GM23338 (cell line): ENCODE measurements at regions not wholly inside any gene's neighbourhood (a gene's known extent, or its start where the extent isn't known, plus 50 kb on each side); places are given as distances from the start of the nearest gene placed in this dataset.

Experiments used
- ATAC-seq: fragments of 200-7000 bp; cut with Tn5 transposase; 3 replicates; pipeline ENCODE4 v1.9.1; 2020
- DNase-seq: peaks from one replicate; pipeline ENCODE4 v3.0.0-alpha.2; 2015; ENCODE audit warnings: low spot score
- H2AFZ ChIP-seq: fragments of 200-600 bp; sonication (generic); 2 replicates; pipeline ENCODE4 v1.8.0; 2016; ENCODE audit warnings: antibody characterized with exemption, mild to moderate bottlenecking, moderate library complexity
- H3F3A ChIP-seq: fragments of 200-600 bp; sonication (generic); replicated peaks from 2 replicates; pipeline ENCODE4 v1.8.0; 2017; ENCODE audit warnings: antibody characterized with exemption, mixed run types, low read depth
- H3K27ac ChIP-seq: fragments of 200-600 bp; sonication (generic); 2 replicates; pipeline ENCODE4 v1.6.1; 2016; ENCODE audit warnings: low read depth
- H3K27me3 ChIP-seq: fragments of 200-600 bp; sonication (generic); 2 replicates; pipeline ENCODE4 v1.8.0; 2016; ENCODE audit warnings: mild to moderate bottlenecking, mixed run types, moderate library complexity; ENCODE audit not compliant: insufficient read depth
- H3K36me3 ChIP-seq: fragments of 200-600 bp; sonication (generic); 2 replicates; pipeline ENCODE4 v1.8.0; 2016; ENCODE audit warnings: mild to moderate bottlenecking; ENCODE audit not compliant: insufficient read depth
- H3K4me1 ChIP-seq: fragments of 200-600 bp; sonication (generic); 2 replicates; pipeline ENCODE4 v1.8.0; 2016; ENCODE audit warnings: mild to moderate bottlenecking, moderate library complexity; ENCODE audit not compliant: insufficient read depth
- H3K4me2 ChIP-seq: fragments of 200-600 bp; sonication (generic); 2 replicates; pipeline ENCODE4 v1.7.1; 2017; ENCODE audit warnings: mixed run types
- H3K4me3 ChIP-seq: fragments of 200-600 bp; sonication (generic); 2 replicates; pipeline ENCODE4 v1.6.1; 2016; ENCODE audit warnings: mixed run types
- H3K79me2 ChIP-seq: fragments of 200-600 bp; sonication (generic); replicated peaks from 2 replicates; pipeline ENCODE4 v1.8.0; 2017; ENCODE audit warnings: mild to moderate bottlenecking; ENCODE audit not compliant: insufficient read depth
- H3K9me2 ChIP-seq: fragments of 200-600 bp; sonication (generic); 2 replicates; pipeline ENCODE4 v1.8.0; 2017; ENCODE audit not compliant: insufficient read depth
- H4K20me1 ChIP-seq: fragments of 200-600 bp; sonication (generic); replicated peaks from 2 replicates; pipeline ENCODE4 v1.8.0; 2017; ENCODE audit warnings: mild to moderate bottlenecking; ENCODE audit not compliant: insufficient read depth
- H3K27ac Mint-ChIP-seq: 2 replicates; pipeline ENCODE4 v1.8.0; 2020; ENCODE audit warnings: inconsistent platforms, mild to moderate bottlenecking, moderate library complexity, mixed read lengths
- H3K27me3 Mint-ChIP-seq: 3 replicates; pipeline ENCODE4 v1.8.0; 2022; ENCODE audit warnings: low read depth, mild to moderate bottlenecking, moderate library complexity, mixed read lengths, inconsistent platforms; ENCODE audit not compliant: insufficient read depth, poor library complexity
- H3K36me3 Mint-ChIP-seq: 3 replicates; pipeline ENCODE4 v1.8.0; 2021; ENCODE audit warnings: low read depth, mild to moderate bottlenecking, inconsistent platforms, moderate library complexity, mixed read lengths
- H3K4me1 Mint-ChIP-seq: 3 replicates; pipeline ENCODE4 v1.8.0; 2020; ENCODE audit warnings: mild to moderate bottlenecking, inconsistent platforms, mixed read lengths
- H3K4me3 Mint-ChIP-seq: 3 replicates; pipeline ENCODE4 v1.8.0; 2021; ENCODE audit warnings: moderate library complexity, mild to moderate bottlenecking, inconsistent platforms, mixed read lengths
- H3K9me3 Mint-ChIP-seq: 3 replicates; pipeline ENCODE4 v1.8.0; 2020; ENCODE audit warnings: moderate library complexity, mild to moderate bottlenecking, inconsistent platforms, mixed read lengths
- CREB1 ChIP-seq: fragments of 250-450 bp; sonication (Bioruptor Pico); IDR thresholded peaks from 2 replicates; pipeline ENCODE4 v1.5.0; 2020; ENCODE audit warnings: low read depth, mild to moderate bottlenecking, moderate library complexity
- CTCF ChIP-seq, 2 experiments: fragments of 200-600 bp in 1 of 2; sonication (generic) in 1 of 2; conservative IDR thresholded peaks; 2 replicates each; pipeline versions ENCODE4 v1.5.1 to v1.6.1; 2016 to 2017; ENCODE audit warnings: antibody characterized with exemption in 2 of 2, low read depth in 2 of 2, mild to moderate bottlenecking in 2 of 2, moderate library complexity in 1 of 2
- ETS1 ChIP-seq: IDR thresholded peaks from 2 replicates; pipeline ENCODE4 v1.6.1; 2016; ENCODE audit warnings: antibody characterized with exemption
- EZH2phosphoT487 ChIP-seq: fragments of 200-600 bp; sonication (generic); IDR thresholded peaks from one replicate; pipeline ENCODE4 v1.8.1; 2018; ENCODE audit warnings: antibody characterized with exemption; ENCODE audit not compliant: unreplicated experiment
- NANOG ChIP-seq: IDR thresholded peaks from 2 replicates; pipeline ENCODE4 v1.6.1; 2016; ENCODE audit warnings: antibody characterized with exemption, borderline replicate concordance
- POLR2AphosphoS5 ChIP-seq: IDR thresholded peaks from 2 replicates; pipeline ENCODE4 v1.6.1; 2016; ENCODE audit warnings: antibody characterized with exemption, low read depth
- STAT1 ChIP-seq: IDR thresholded peaks from one replicate; pipeline ENCODE4 v1.6.1; 2016; ENCODE audit warnings: antibody characterized with exemption; ENCODE audit not compliant: unreplicated experiment
- ZNF114 ChIP-seq: fragments of 250-450 bp; sonication (Bioruptor Pico); IDR thresholded peaks from 2 replicates; pipeline ENCODE4 v1.5.0; 2020; ENCODE audit warnings: mild to moderate bottlenecking, moderate library complexity
- ZNF331 ChIP-seq: fragments of 250-450 bp; sonication (Bioruptor Pico); IDR thresholded peaks from 2 replicates; pipeline ENCODE4 v1.5.0; 2020; ENCODE audit warnings: low read depth, mild to moderate bottlenecking, moderate library complexity

GRCh38 chr9:81498576-81498975, 190.8 kb downstream of the TLE1 start:
- Mint-ChIP-seq H3K27ac (no peak overlapping the region), H3K4me1 (no peaks in the 10 kb centered on the region), H3K36me3 (no peaks in the 10 kb centered on the region), H3K27me3 (peaks cover 1% of the 10 kb centered on the region), H3K4me3 (no peak overlapping the region), H3K9me3 (no peaks in the 10 kb centered on the region)
- no peaks in the 10 kb centered on the region for H3K36me3 ChIP-seq
- no peaks in the 10 kb centered on the region for H3K79me2 ChIP-seq
- H3K4me2 ChIP-seq = no peak overlapping the region
- H3K4me1 ChIP-seq = no peaks in the 10 kb centered on the region
- no peak overlapping the region for H3K27ac ChIP-seq
- H3K27me3 ChIP-seq = no peaks in the 10 kb centered on the region
- peaks cover 9% of the 10 kb centered on the region for H3K9me2 ChIP-seq
- no peak overlapping the region for H3K4me3 ChIP-seq
- TF ChIP-seq POLR2AphosphoS5 = no peak
- no peak for TF ChIP-seq STAT1
- no peak for TF ChIP-seq ETS1
- TF ChIP-seq EZH2phosphoT487 = no peak
- TF ChIP-seq ZNF114 = no peak
- H2AFZ ChIP-seq = peak overlapping the region; percentile 21; the same call in 1 of the 2 replicates
- ATAC-seq (no peak), DNase-seq (no peak)
- no peaks in the 10 kb centered on the region for H4K20me1 ChIP-seq
- no peaks in the 10 kb centered on the region for H3F3A ChIP-seq

GRCh38 chr9:81497091-81497490, 192.3 kb downstream of the TLE1 start:
- no peaks in the 10 kb centered on the region for H4K20me1 ChIP-seq
- H3K9me3 Mint-ChIP-seq = no peaks in the 10 kb centered on the region
- no peaks in the 10 kb centered on the region for H3K79me2 ChIP-seq
- peaks cover 1% of the 10 kb centered on the region for H3K27me3 Mint-ChIP-seq
- H3K4me1 ChIP-seq = no peaks in the 10 kb centered on the region
- no peaks in the 10 kb centered on the region for H3K27me3 ChIP-seq
- peaks cover 9% of the 10 kb centered on the region for H3K9me2 ChIP-seq
- no peak overlapping the region for H3K27ac Mint-ChIP-seq
- H3F3A ChIP-seq = no peaks in the 10 kb centered on the region
- no peak overlapping the region for H3K27ac ChIP-seq
- ATAC-seq (no peak), DNase-seq (no peak)
- no peak overlapping the region for H3K4me2 ChIP-seq
- H2AFZ ChIP-seq = no peak overlapping the region
- no peak overlapping the region for H3K4me3 ChIP-seq
- H3K4me1 Mint-ChIP-seq = no peaks in the 10 kb centered on the region
- H3K4me3 Mint-ChIP-seq = no peak overlapping the region
- no peaks in the 10 kb centered on the region for H3K36me3 Mint-ChIP-seq
- H3K36me3 ChIP-seq = no peaks in the 10 kb centered on the region
- TF ChIP-seq EZH2phosphoT487 (no peak), ZNF331 (CRISPR knock-in tag) (no peak), NANOG (no peak), POLR2AphosphoS5 (no peak), ZNF114 (no peak), CTCF (conservative IDR thresholded peaks at IDR 0.05; ENCODE audit: low read depth in 2 of 2) (no peak), CREB1 (CRISPR knock-in tag) (no peak)
